ENCODE measurements at regions not wholly inside any gene's neighbourhood (a gene's known extent, or its start where the extent isn't known, plus 50 kb on each side); places are given as distances from the start of the nearest gene placed in this dataset.

- TF ChIP-seq POLR2AphosphoS5 (IDR thresholded peaks at IDR 0.05) = no peak
- no peak for TF ChIP-seq CTCF (IDR thresholded peaks at IDR 0.05; ENCODE audit: poor library complexity, severe bottlenecking)
Observed at GRCh38 chr3:35422101-35422500, 217.2 kb upstream of the ARPP21 start.

Measured in neural cell (in vitro differentiated cells).